Right renal pelvis (tissue), 4 donors: ENCODE measurements at regions not wholly inside any gene's neighbourhood (a gene's known extent, or its start where the extent isn't known, plus 50 kb on each side); places are given as distances from the start of the nearest gene placed in this dataset.

ENCODE experiments used
- DNase-seq, 4 donors: peaks; one replicate each; pipeline ENCODE4 v3.0.0-alpha.2; 2013; ENCODE audit warnings: low read depth in 4 of 4, low spot score in 3 of 4, missing footprints in 1 of 4

DNA sequence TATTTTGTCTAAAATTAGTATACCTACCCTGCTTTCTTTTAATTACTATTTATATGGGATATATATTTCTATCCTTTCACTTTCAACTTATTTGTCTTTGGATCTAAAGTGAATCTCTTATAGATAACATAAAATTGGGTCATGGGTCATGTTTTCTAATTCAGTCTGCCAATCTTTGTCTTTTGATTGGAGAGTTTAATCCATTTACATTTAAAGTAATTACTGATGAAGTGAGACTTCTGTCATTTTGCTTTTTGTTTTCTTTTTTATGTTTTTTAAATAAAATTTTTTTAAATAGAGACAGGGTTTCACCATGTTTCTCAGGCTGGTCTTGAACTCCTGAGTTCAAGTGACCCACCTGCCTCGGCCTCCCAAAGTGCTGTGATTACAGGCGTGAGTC is 50.5 kb upstream of the PRDM1 start:
- DNase-seq, result no peak

DNA sequence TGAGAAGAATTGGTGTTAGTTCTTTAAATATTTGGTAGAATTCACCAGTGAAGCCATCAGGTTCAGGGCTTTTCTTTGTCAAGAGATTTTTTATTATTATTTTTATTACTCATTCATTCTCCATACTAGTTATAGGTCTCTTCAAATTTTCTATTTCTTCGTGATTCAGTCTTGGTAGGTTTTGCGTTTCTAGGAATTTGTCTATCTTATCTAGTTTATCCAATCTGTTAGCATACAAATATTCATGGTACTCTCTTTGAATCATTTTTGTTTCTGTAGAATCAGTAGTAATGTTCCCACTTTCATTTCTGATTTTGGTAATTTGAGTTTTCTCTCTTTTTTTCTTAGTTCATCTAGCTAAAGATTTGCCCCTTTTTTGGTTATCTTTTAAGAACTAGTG is 52.3 kb upstream of the PRDM1 start:
- no peak for DNase-seq

DNA sequence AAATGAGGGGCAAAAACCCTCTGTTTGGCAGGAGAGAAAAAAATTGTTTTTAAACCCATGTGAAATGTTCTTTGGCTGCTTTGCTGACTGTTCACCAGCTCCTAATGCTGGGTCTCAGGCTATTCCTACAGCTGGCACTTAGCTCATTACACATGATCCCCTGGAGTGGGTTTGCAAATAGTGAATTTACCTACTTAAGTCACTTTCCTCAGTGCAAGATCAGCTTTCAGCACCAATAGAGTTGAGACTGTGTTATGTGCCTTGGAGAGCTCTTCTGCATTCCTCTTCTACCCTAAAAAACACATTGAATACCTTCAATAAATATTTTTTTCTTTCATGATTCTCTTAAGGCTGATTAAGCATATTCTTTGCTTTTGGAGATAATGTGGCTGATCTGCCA is 58.4 kb upstream of the PRDM1 start:
- no peak for DNase-seq

DNA sequence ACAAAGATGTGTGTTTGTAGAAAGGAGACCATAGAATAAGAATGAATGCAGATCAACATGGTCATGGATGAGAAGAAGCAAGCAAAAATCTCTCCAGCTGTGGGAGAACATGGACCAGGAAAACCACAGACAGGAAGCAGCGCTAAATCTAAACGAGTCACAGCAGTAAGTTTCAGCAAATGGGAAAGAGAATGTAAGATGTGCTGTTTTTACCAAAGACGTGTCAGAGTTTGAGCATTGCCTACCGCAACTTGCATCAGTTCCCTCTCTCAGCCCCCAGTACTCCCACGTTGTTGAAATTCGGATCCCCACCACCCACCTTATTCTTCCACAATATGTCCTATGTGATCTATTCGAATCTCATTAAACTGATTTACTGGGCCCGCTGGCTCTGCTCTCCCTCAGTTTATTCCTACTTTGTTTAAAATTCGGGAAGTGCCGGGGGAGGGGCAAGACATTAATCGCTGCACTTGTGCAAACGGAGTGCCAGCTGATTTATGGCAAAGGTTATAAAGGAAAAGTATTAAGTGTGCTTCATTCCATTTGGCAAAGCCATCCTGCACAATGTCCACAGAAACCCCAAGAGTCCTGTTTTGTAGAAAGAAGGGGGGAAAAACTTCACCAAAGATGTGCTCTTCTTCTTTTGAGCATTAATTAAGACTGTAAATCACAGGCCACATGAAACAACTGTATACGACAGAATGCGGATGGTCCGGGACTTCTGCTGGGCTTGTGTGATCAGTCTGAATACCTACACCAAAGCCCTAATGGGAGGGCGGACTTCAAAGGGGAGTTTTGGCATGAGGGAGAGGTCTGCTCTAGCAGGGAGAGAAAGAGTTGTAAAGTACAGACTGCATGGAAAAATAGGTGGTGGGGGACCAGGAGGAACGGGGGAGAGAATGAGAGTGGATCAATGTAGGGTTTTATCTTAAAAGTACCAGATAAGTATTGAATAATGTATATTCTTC is 59.1 kb upstream of the PRDM1 start:
- DNase-seq, result no peak

GRCh38 chr6:106025655-106026054 is 60.5 kb upstream of the PRDM1 start:
- no peak for DNase-seq

DNA sequence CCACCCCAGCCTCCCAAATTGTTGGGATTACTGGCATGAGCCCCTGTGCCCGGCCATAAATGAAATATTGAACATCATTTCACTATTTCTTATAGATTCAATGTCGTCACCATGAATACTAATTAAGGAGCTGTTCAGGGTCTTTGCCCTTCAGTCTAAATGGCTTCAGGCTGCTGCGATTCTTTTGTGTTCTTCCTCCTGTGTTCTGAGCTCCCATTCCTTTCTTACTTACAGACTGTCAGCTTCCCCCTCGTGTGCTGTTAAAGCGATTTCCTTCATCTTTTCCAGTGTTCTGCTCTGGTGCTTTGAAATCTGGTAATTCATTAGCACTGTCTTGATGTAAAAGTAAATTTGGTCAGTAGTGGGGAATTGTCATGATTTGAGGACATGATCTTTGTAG is 63.3 kb upstream of the PRDM1 start:
- no peak for DNase-seq

GRCh38 chr6:106017454-106017853 is 68.7 kb upstream of the PRDM1 start:
- DNase-seq, result no peak

DNA sequence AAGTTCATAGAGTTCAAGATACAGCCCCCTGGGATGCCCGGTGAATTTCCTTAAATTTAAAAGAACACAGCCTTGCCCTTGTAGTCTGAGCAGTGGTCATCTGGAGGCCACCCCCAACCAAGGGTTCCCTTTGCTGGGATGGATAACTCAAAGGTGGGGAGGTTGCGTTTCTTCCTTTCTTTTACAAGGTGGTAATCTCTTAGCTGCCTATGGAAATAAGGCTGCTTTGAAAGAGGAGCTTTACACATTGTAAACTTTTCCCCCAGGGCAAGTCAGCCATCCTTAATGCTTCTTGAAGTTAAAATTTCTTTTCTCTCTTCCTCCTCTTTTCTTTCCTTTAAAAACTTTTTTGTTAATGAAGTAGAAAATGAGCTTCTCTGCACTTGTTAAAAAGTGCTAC is 71.2 kb upstream of the PRDM1 start:
- no peak for DNase-seq

DNA sequence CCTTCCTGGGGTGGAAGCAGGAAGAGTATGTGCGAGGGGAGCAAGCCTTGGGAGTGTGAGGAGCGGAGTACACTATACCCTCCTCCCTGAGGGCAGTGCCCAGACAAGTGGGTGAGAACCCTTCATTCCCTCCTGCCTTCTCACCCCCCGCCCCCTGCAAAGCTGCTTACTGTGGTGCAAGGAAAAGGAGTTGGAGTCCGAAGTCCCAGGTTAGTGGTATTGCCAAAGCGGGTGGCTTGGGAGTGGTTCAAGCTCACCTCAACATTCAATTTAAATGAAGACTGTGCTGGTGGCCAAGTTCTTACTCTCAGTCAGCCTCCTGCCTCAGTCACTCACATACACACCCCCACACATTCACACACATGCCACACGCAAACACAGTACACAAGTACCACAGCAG is 74.7 kb upstream of the PRDM1 start:
- DNase-seq, result no peak

- no peak for DNase-seq
Observed at GRCh38 chr6:106005954-106006353, 80.2 kb upstream of the PRDM1 start.

GRCh38 chr6:106005013-106005412 is 81.1 kb upstream of the PRDM1 start:
- no peak for DNase-seq

GRCh38 chr6:106003268-106003987 is 82.7 kb upstream of the PRDM1 start:
- no peak for DNase-seq

DNA sequence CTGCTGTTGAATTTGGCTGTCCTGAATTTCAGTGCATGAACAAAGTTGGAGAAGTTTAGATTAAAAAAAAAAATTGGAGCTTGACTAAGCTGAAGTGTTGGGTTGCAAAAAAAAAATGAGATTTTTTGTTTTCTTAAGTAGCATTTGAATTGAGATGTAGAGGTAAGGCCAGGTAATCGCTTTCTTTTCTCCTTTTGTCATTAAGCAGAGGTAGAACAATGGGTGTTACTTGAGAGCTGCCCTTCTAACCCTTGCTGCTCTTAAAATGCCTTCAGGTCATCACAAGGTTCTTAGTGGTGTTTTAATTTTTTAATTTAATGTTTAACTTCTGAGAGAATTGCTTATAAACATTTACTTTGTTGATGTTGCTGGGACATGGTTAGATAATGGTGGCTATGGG is 84.1 kb upstream of the PRDM1 start:
- no peak for DNase-seq

GRCh38 chr6:106000935-106001334 is 85.2 kb upstream of the PRDM1 start:
- DNase-seq, result no peak

DNA sequence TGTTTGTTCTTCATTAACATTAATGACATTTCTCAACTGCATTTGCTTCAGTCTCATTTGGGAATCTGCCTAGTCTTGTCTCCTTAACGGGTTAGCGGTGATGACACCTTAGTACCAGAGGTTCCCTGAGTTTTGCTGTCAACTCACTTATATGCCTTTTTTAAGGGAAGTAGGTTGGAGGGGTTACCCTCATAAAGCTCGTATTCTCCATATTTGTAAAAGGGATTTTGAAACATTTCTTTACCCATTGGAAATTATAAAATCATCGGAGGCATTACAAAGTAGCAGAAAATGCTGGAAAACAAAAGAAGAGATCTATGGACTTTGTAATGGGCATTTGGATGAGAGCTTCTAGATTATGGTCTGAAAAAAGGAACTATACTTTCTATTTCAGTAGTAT is 88.7 kb upstream of the PRDM1 start:
- no peak for DNase-seq

GRCh38 chr6:105995391-105995865 is 90.7 kb upstream of the PRDM1 start:
- DNase-seq, result no peak

DNA sequence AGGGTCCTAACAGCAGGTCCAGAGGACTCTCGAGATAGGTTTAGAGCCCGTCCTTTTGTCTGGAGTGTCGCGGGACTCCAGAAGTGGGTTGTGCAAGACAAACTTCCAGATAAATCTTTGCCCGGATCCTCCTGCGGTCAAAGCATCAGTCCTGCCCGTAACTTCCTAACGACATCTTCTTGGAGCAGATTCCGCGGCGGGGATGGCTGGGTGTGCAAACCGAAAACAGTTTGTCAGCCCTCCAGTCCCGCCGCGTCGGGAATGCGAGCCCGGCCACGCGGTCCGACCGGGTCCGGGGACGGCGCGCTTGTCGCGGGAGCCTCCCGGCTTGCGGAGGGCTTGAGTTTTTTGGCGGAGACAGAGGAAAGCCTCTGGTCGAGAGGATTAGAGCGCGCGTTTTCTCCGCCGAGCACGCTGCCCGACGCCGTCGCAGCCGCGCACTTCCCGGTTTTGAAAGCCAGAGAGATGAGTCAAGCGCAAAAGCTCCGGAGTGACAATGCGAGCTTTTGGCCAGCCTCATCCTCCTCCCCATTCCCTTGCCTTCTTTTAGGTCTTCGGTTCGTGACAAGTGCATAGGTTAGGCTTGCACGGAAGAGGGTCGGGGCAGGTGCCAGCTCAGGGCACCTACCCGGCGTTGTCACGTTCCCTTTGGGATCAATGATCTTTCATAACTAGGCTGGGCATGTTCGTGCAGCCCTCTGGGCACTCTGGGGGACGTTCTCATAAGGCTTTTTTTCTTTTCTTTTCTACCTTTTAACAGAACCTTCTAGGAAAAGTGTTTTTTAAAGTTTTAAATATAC is 91.3 kb upstream of the PRDM1 start:
- DNase-seq, result peak in 1 of 4 donors; percentile 25

DNA sequence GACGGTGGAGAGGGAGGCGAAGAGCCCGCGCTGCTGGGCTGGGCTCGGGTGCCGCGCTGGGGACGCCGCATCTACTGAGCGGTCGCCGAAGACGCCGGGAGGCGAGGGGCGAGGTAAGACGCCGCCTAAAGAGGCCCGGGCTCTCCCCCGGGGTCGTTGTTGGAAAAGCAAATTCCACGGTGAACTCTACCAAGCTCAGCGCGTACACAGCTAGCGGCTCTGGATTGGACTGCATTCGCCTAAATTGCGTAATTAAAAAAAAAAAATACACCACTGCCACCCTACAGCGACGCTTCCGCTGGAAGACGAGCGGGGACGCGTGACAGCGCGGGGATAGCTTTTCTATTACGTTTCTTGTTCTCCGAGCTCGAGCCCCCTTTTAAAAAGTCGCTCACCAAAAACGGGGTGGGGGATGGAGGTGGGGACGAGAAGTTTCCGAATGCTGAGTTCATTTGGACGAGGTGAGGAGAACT is 92.0 kb upstream of the PRDM1 start:
- peak in 1 of 4 donors; percentile 34 for DNase-seq

- DNase-seq, result no peak
Observed at GRCh38 chr6:105993341-105994117, 92.6 kb upstream of the PRDM1 start.
